ENCODE measurements at regions not wholly inside any gene's neighbourhood (a gene's known extent, or its start where the extent isn't known, plus 50 kb on each side); places are given as distances from the start of the nearest gene placed in this dataset.

- TF ChIP-seq CTCF (IDR thresholded peaks at IDR 0.05; ENCODE audit: low read depth, low read length), result no peak
- TF ChIP-seq EZH2phosphoT487 (IDR thresholded peaks at IDR 0.05; ENCODE audit: low read depth), result no peak
These were observed 53.9 kb upstream of the ECI2 start for GRCh38 chr6:4189249-4189648.
